DMS153 treated with DMSO at 0.1 percent for 48 hours (cell line): ENCODE measurements at regions not wholly inside any gene's neighbourhood (a gene's known extent, or its start where the extent isn't known, plus 50 kb on each side); places are given as distances from the start of the nearest gene placed in this dataset.

Source experiments
- DNase-seq: peaks from one replicate; lab custom pipeline; 2025; ENCODE audit not compliant: unreplicated experiment; lab: John Stamatoyannopoulos, UW

- DNase-seq = no peak
These were observed 51.8 kb upstream of the SLC16A1 start for GRCh38 chr1:113007706-113008364.

- DNase-seq = no peak
These were observed 52.3 kb upstream of the SLC16A1 start for GRCh38 chr1:113008365-113008714.

DNA sequence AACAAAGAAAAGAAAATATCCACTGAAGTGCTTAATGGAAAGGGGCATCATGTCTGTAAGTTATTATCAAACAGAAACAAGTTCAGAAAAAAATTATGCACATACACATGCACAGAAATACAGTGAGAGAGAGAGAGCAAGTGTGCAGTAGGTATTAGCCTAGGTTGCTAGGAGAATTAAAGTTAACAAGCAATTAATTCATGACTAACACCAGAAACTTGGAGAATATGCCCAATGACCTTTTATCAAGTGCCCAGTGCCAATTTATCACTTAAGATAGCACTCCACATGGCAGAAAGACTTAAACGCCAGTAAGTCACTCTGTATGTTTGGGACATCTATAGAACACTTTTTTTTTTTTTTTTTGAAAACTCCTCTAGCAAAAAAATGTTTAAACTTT is 56.2 kb upstream of the SLC16A1 start:
- no peak for DNase-seq

- no peak for DNase-seq
These were observed 57.8 kb upstream of the SLC16A1 start for GRCh38 chr1:113013823-113014222.

- no peak for DNase-seq
These were observed 58.5 kb upstream of the LRIG2 start for GRCh38 chr1:113014508-113014907.

DNA sequence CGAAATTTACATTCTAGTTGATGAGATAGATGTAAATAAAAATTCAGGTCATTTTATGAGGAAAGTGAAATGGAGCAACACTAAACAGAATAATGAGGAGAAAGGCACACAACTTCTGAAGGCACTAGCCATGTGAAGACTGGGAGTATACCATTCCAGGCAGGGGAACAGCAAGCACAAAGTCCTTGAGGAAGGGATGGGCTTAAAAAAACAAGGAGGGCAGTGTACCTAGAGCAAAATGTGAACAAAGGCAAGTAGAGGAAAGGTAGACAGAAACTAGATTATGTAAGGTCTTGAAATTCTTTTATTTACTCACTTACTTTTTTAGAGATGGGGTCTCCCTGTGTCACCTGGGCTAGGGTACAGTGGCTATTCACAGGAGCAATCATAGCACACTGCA is 54.1 kb upstream of the LRIG2 start:
- no peak for DNase-seq

DNA sequence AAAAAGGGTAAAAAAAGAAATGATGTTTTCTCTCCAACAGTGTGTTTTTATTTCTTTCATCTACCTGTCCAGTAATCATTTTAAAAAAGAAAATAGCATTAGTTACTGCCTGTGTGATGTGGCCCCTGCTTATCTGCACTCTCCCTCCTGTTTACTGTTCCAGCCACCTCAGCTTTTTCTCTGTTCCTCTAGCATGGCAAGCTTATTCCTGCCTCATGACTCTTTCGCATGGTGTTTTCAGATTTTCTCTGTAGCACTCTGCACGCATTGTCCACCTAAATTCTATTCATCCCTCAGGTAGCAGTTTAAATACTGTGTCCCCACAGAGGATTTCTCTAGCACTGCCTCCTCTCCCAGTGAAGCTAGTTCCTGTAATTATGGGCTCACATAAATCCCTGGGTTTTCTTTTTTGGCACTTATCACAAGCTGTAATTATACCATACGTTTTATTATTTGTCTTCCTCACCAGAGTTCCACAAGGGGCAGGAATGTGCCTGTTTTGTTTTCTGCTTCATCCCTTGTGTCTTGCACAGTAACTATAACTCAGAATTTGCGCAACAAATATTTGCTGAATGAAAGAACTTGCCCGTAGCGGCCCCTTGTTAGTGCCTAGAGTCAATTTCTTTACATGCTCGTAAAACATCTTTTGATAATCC is 51.4 kb upstream of the LRIG2 start:
- DNase-seq = peak; percentile 23
